Common myeloid progenitor, CD34-positive (primary cell): ENCODE measurements at regions not wholly inside any gene's neighbourhood (a gene's known extent, or its start where the extent isn't known, plus 50 kb on each side); places are given as distances from the start of the nearest gene placed in this dataset.
A peak's percentile ranks its signal among the peaks of the same experiment; 100 is the strongest.
"Not testable (repeated sequence)": the region's sequence is repeated elsewhere in the genome, so short reads cannot be mapped to it uniquely, and the experiment has no call there.

Experiments used
- CTCF ChIA-PET: fragments of 350-600 bp; sonication (Branson Sonifier 250); formaldehyde crosslinking; loops from one replicate; lab custom pipeline; 2021; ENCODE audit warnings: antibody characterized with exemption; lab: Charles Lee
- POLR2A ChIA-PET: fragments of 350-600 bp; sonication (Branson Sonifier 250); formaldehyde crosslinking; loops from one replicate; lab custom pipeline; 2021; ENCODE audit warnings: antibody characterized with exemption; lab: Charles Lee
- DNase-seq, 3 donors: peaks; one replicate each; pipeline versions ENCODE4 v3.0.0 to v3.0.0-alpha.2; 2013
- H3K27ac ChIP-seq, 2 experiments: 1 replicate in 1 of 2; 2 replicates in 1 of 2; pipeline ENCODE4 v1.7.0; 2013; ENCODE audit warnings: inconsistent platforms in 2 of 2, low read length in 2 of 2, mild to moderate bottlenecking in 2 of 2, low read depth in 1 of 2, moderate library complexity in 1 of 2; ENCODE audit not compliant: severe bottlenecking in 2 of 2, insufficient read depth in 1 of 2, poor library complexity in 1 of 2
- H3K27me3 ChIP-seq, 5 experiments: replicated peaks in 2 of 5; 1 replicate in 3 of 5; 2 replicates in 2 of 5; pipeline versions ENCODE4 v1.6.1 to v1.7.0; 2013; ENCODE audit warnings: low read length in 4 of 5, mild to moderate bottlenecking in 2 of 5, moderate library complexity in 2 of 5, inconsistent platforms in 1 of 5; ENCODE audit not compliant: insufficient read depth in 5 of 5, control insufficient read depth in 4 of 5
- H3K36me3 ChIP-seq, 4 experiments: 1 replicate in 2 of 4; 2 replicates in 2 of 4; pipeline versions ENCODE4 v1.6.1 to v1.7.0; 2013; ENCODE audit warnings: low read length in 3 of 4, control low read depth in 1 of 4, mild to moderate bottlenecking in 1 of 4; ENCODE audit not compliant: control insufficient read depth in 4 of 4, insufficient read depth in 4 of 4
- H3K4me1 ChIP-seq, 4 experiments: 1 replicate in 3 of 4; 2 replicates in 1 of 4; pipeline versions ENCODE4 v1.6.1 to v1.7.1; 2013; ENCODE audit warnings: low read length in 3 of 4, mild to moderate bottlenecking in 3 of 4, control low read depth in 1 of 4, inconsistent platforms in 1 of 4, moderate library complexity in 1 of 4; ENCODE audit not compliant: control insufficient read depth in 4 of 4, insufficient read depth in 4 of 4; ENCODE audit errors: control extremely low read depth in 1 of 4
- H3K4me3 ChIP-seq, 7 experiments: 1 replicate in 4 of 7; 2 replicates in 3 of 7; pipeline versions ENCODE4 v1.5.1 to v1.7.0; 2013; ENCODE audit warnings: mild to moderate bottlenecking in 7 of 7, low read length in 6 of 7, moderate library complexity in 6 of 7, inconsistent platforms in 2 of 7, low read depth in 2 of 7, control low read depth in 1 of 7; ENCODE audit not compliant: insufficient read depth in 4 of 7, control insufficient read depth in 1 of 7; ENCODE audit errors: extremely low read depth in 1 of 7
- H3K9me3 ChIP-seq, 5 experiments: 1 replicate in 4 of 5; 2 replicates in 1 of 5; pipeline versions ENCODE4 v1.6.1 to v1.7.1; 2013; ENCODE audit warnings: low read length in 4 of 5, mild to moderate bottlenecking in 2 of 5, inconsistent platforms in 1 of 5, low read depth in 1 of 5, moderate library complexity in 1 of 5; ENCODE audit not compliant: control insufficient read depth in 4 of 5, insufficient read depth in 2 of 5; ENCODE audit errors: control extremely low read depth in 1 of 5
- WGBS: methylation state at CpG from one replicate; pipeline ENCODE4 v1.1.5; 2013; ENCODE audit not compliant: insufficient coverage; 5-methylcytosine and 5-hydroxymethylcytosine counted together

- H3K4me1 ChIP-seq, H3K27ac ChIP-seq, DNase-seq, H3K4me3 ChIP-seq, POLR2A ChIA-PET, H3K9me3 ChIP-seq, H3K36me3 ChIP-seq, CTCF ChIA-PET: not testable (repeated sequence)
- H3K27me3 ChIP-seq, result peaks cover 0 to 35% (median 0%) of the 10 kb centered on the region in 5 experiments
- 8% methylated on average over 12 of the region's 25 CpGs for WGBS
These were observed 475.4 kb downstream of the PRIM2 start for GRCh38 chr6:57792720-57793397.

GRCh38 chr6:57793398-57793762, 475.9 kb downstream of the PRIM2 start:
- H3K4me1 ChIP-seq, H3K9me3 ChIP-seq, H3K4me3 ChIP-seq, H3K27ac ChIP-seq, CTCF ChIA-PET, H3K36me3 ChIP-seq, POLR2A ChIA-PET, DNase-seq: not testable (repeated sequence)
- no CpG with 5 or more reads among the region's 9 CpGs for WGBS
- peaks cover 0 to 35% (median 0%) of the 10 kb centered on the region in 5 experiments for H3K27me3 ChIP-seq

DNA sequence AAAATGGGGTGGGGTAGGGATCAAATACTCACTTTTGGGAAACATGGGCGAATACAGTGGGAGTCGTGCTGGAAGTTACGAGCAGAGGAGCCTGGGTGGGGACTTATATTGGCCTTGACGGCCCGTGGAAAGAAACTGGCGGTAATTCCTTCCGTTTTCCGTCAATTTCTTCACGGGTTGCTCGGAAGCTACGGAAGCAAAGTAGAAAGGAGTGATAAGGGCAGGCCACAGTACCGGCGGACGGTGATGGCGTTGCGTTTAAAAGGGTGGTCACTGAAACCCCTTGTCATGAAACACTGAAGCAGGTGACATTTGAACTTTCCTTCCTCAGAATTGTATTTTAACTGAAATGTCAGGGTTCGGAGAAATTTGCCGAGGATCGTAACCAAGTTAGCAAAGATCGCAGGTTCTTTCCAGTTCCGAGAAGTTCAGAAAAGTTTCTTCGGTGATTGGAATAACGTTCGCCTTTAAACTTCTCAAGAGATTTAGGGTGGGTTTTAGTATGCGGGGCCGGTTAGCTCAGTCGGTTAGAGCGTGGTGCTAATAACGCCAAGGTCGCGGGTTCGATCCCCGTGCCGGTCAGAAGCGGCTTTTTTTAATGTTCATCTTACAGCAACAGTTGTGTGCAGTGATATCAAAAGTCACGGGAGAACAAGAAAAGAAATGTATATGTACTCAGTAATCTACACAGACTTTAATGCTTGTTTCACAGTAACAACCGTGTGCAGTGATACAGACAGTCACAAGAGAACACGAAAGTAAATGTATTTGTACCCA, 482.5 kb downstream of the PRIM2 start:
- DNase-seq, result peak; percentile 10 to 60 (median 22)
- H3K27ac ChIP-seq, H3K36me3 ChIP-seq, H3K4me1 ChIP-seq, CTCF ChIA-PET, POLR2A ChIA-PET: not testable (repeated sequence)
- 5% methylated on average over 32 of the region's 38 CpGs for WGBS
- H3K9me3 ChIP-seq, result peaks cover 0 to 24% (median 0%) of the 10 kb centered on the region in 5 experiments
- peaks cover 6 to 33% (median 9%) of the 10 kb centered on the region in 5 experiments for H3K27me3 ChIP-seq
- peak overlapping the region in 3 of 7 experiments; percentile 23 to 45 (median 35) for H3K4me3 ChIP-seq

GRCh38 chr6:57808581-57808980, 491.2 kb downstream of the PRIM2 start:
- H3K4me1 ChIP-seq, H3K36me3 ChIP-seq, DNase-seq, CTCF ChIA-PET, H3K4me3 ChIP-seq, H3K27ac ChIP-seq, H3K9me3 ChIP-seq, POLR2A ChIA-PET: not testable (repeated sequence)
- H3K27me3 ChIP-seq, result peaks cover 2 to 49% (median 8%) of the 10 kb centered on the region in 5 experiments
- WGBS, result 4% methylated on average over 10 of the region's 21 CpGs

DNA sequence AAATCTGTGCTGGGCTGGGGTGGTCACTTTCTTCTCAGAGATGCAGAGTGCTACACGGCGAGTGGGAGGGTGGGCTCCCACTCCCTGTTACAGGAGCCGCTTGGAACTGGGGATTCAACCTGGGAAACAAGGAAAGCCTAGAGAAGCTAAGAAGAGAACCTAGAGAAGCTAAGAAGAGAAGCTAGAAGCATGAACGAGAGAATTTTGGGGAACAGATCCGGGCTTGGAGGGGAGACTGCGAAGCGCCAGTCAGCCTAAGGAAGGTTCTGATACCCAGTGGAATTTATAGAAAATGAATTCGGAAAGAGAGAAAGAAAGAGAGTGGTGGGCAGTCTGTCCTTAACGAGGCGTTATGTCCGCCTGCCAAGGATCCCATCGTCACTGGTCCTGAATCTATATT, 492.0 kb downstream of the PRIM2 start:
- H3K9me3 ChIP-seq, CTCF ChIA-PET, H3K4me1 ChIP-seq, H3K27ac ChIP-seq, POLR2A ChIA-PET, H3K4me3 ChIP-seq, DNase-seq, H3K36me3 ChIP-seq: not testable (repeated sequence)
- H3K27me3 ChIP-seq, result peaks cover 2 to 54% (median 10%) of the 10 kb centered on the region in 5 experiments
- 16% methylated on average over 4 of the region's 12 CpGs for WGBS

DNA sequence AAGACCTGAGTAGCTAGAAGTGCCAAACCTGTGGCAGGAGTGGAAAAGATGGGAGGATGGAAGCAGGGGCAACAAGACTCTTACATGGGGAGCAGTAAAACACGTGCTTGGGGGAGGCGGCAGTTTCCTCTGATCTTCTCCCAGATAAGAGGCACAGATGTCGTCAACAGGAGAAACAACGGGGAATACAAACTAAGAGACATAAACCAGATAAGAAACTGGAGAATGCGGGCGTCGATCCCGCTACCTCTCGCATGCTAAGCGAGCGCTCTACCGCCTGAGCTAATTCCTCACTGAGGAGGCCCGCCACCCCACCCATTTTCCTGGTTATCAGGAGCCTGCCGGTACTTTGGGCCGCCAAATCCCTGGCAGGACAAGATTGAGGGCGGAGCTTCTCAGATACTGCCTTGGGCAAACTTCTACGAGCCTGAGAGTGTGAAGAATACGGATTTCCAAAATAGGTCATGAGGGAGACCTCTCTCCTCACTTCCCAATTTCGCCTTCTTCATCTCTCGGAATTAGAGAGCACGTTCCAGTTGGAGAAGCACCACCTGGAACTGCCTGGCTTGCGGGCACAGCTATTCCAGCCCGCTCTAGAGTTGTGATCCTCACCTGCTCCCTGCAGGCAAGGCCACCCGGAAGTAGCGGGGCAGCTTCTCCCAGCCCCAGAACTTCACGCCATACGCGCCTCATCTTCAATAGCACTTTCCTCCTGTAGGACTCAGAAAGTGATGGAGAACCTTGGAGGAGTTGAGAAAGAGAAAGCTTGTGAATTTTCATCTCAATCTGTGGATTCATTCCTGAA, 496.0 kb downstream of the PRIM2 start:
- DNase-seq, POLR2A ChIA-PET, H3K9me3 ChIP-seq, H3K4me3 ChIP-seq, H3K27ac ChIP-seq, H3K4me1 ChIP-seq, CTCF ChIA-PET, H3K36me3 ChIP-seq: not testable (repeated sequence)
- 8% methylated on average over 17 of the region's 28 CpGs for WGBS
- peaks cover 0 to 59% (median 14%) of the 10 kb centered on the region in 5 experiments for H3K27me3 ChIP-seq
